ENCODE measurements at regions not wholly inside any gene's neighbourhood (a gene's known extent, or its start where the extent isn't known, plus 50 kb on each side); places are given as distances from the start of the nearest gene placed in this dataset.

DNA sequence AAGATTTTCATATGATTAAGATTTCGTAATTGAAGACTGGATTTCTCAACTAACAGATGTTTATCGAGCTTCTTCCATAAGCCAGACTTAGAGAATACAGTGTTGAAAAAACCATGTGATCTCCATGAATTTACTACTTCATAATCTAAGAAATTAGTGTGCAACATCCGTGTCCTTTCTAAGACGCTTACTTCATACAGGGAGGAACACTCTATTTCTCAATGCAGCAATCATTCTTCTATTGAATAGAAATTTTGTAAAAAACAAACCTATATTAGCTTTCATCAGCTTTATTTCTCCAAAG, 946.3 kb downstream of the KCNJ2 start:
- H3F3A ChIP-seq (ENCODE audit: low read length, unreplicated experiment): no peaks in the 10 kb centered on the region
- no peak overlapping the region for H3K4me3 ChIP-seq (ENCODE audit: low read length)
- CTCF ChIA-PET: interaction anchor here (0.7 kb wide), 1 partner anchor 349 kb away, joined by 3 read pairs; no protein-coding TSS in a partner anchor
- no peak overlapping the region for H3K27ac ChIP-seq (ENCODE audit: low read length)
- H3K4me1 ChIP-seq (ENCODE audit: insufficient read depth, low read length): peaks cover 14% of the 10 kb centered on the region; the same call in 1 of the 2 replicates
- H3K9me2 ChIP-seq (replicated peaks; ENCODE audit: low read length): no peaks in the 10 kb centered on the region
- no TSS peak for BruUV-seq (replicated peaks)
- no peak for ATAC-seq
- H3K27me3 ChIP-seq (ENCODE audit: low read length): no peaks in the 10 kb centered on the region
- POLR2A ChIA-PET (ENCODE audit: unreplicated experiment): no interaction called here
- no peaks in the 10 kb centered on the region for H3K9me3 ChIP-seq (ENCODE audit: low read length)
- H3K36me3 ChIP-seq (ENCODE audit: low read depth, low read length): no peaks in the 10 kb centered on the region
- no peak for DNase-seq
- H4K20me1 ChIP-seq (ENCODE audit: low read length): no peaks in the 10 kb centered on the region
- no peak overlapping the region for H3K4me2 ChIP-seq (ENCODE audit: low read length)
- H2AFZ ChIP-seq (ENCODE audit: low read length): no peak overlapping the region
- intact Hi-C loops (cut with micrococcal nuclease): loop anchor here (5.0 to 10.0 kb wide), 5 partner anchors 319 to 809 kb away; no protein-coding TSS in a partner anchor
- no peaks in the 10 kb centered on the region for H3K79me2 ChIP-seq (ENCODE audit: low read length)
- H3K9ac ChIP-seq (ENCODE audit: low read length): no peak overlapping the region
- TF ChIP-seq EZH2phosphoT487 (IDR thresholded peaks at IDR 0.05; ENCODE audit: borderline replicate concordance, low read length) (no peak), EZH2 (IDR thresholded peaks at IDR 0.05; ENCODE audit: low read length, unreplicated experiment) (no peak)
- TF ChIP-seq, protein P1, sequence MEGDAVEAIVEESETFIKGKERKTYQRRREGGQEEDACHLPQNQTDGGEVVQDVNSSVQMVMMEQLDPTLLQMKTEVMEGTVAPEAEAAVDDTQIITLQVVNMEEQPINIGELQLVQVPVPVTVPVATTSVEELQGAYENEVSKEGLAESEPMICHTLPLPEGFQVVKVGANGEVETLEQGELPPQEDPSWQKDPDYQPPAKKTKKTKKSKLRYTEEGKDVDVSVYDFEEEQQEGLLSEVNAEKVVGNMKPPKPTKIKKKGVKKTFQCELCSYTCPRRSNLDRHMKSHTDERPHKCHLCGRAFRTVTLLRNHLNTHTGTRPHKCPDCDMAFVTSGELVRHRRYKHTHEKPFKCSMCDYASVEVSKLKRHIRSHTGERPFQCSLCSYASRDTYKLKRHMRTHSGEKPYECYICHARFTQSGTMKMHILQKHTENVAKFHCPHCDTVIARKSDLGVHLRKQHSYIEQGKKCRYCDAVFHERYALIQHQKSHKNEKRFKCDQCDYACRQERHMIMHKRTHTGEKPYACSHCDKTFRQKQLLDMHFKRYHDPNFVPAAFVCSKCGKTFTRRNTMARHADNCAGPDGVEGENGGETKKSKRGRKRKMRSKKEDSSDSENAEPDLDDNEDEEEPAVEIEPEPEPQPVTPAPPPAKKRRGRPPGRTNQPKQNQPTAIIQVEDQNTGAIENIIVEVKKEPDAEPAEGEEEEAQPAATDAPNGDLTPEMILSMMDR (conservative IDR thresholded peaks at IDR 0.05; ENCODE audit: low read depth, low read length): no peak

DNA sequence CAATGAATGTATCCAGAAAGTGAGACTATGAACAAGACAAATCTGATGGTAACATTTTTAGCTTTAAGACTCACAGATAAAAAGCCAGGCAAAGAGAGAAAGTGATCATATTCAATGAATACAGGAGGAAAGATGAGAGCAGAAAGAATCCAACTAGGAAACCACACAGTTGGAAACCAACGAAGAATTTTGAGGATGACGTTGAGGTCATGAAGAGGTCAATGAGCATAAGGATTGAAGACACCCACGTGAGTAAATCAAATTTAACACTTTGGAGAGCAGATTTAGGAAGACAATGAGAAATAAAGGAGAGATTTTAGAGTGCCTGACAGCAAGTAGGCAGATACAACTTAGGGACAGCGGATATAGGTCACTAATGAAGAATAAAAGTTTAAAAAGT, 948.1 kb downstream of the KCNJ2 start:
- CTCF ChIA-PET: interaction anchor here (0.6 to 1.5 kb wide), 4 partner anchors 350 to 1270 kb away, joined by 4 to 9 read pairs (median 6); no protein-coding TSS in a partner anchor
- no peak for TF ChIP-seq EZH2phosphoT487 (IDR thresholded peaks at IDR 0.05; ENCODE audit: borderline replicate concordance, low read length)
- TF ChIP-seq EZH2 (IDR thresholded peaks at IDR 0.05; ENCODE audit: low read length, unreplicated experiment): no peak
- TF ChIP-seq, protein P1 (conservative IDR thresholded peaks at IDR 0.05; ENCODE audit: low read depth, low read length): no peak

DNA sequence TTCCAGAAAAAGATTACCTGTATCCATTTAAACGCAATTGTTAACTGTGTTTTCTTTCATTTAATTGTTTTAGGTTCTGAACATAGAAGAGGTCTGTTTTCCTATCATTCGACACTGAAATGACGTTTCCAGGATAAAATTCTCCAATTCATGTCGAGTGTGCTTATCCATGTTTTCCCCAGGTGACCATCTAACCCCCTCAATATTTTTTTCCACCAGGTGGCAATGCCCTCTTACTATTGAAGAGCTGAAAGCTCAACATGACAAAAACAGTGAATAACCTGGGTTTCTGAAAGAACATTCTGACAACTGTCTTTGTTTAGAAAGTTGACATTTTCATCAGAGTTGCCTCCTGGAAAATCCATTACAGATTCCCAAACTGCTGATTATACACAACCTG, 948.7 kb downstream of the KCNJ2 start:
- Histone ChIP-seq H3K9ac (ENCODE audit: low read length) (no peak overlapping the region), H3K4me2 (ENCODE audit: low read length) (no peak overlapping the region), H3K4me1 (ENCODE audit: insufficient read depth, low read length) (peaks cover 3% of the 10 kb centered on the region; the same call in 1 of the 2 replicates), H3K4me3 (ENCODE audit: low read length) (no peak overlapping the region), H3K9me3 (ENCODE audit: low read length) (no peaks in the 10 kb centered on the region), H3K27me3 (ENCODE audit: low read length) (no peaks in the 10 kb centered on the region), H2AFZ (ENCODE audit: low read length) (peak overlapping the region; percentile 24), H3K79me2 (ENCODE audit: low read length) (no peaks in the 10 kb centered on the region), H3K27ac (ENCODE audit: low read length) (no peak overlapping the region), H4K20me1 (ENCODE audit: low read length) (no peaks in the 10 kb centered on the region), H3K9me2 (replicated peaks; ENCODE audit: low read length) (no peaks in the 10 kb centered on the region), H3K36me3 (ENCODE audit: low read depth, low read length) (no peaks in the 10 kb centered on the region), H3F3A (ENCODE audit: low read length, unreplicated experiment) (no peaks in the 10 kb centered on the region)
- intact Hi-C loops (cut with micrococcal nuclease): loop anchor here (1.0 to 10.0 kb wide), 11 partner anchors 119 to 1422 kb away; no protein-coding TSS in a partner anchor
- ChIA-PET POLR2A (ENCODE audit: unreplicated experiment) (no interaction called here), CTCF (interaction anchor here (0.6 to 1.5 kb wide), 5 partner anchors 349 to 1270 kb away, joined by 4 to 9 read pairs (median 6); no protein-coding TSS in a partner anchor)
- ATAC-seq (peak; percentile 58; the same call in 1 of the 2 replicates), DNase-seq (peak; percentile 89)
- TF ChIP-seq EZH2 (IDR thresholded peaks at IDR 0.05; ENCODE audit: low read length, unreplicated experiment) (no peak), EZH2phosphoT487 (IDR thresholded peaks at IDR 0.05; ENCODE audit: borderline replicate concordance, low read length) (no peak)
- TF ChIP-seq, protein P1 (conservative IDR thresholded peaks at IDR 0.05; ENCODE audit: low read depth, low read length): peak; percentile 96
- no TSS peak for BruUV-seq (replicated peaks)

More for the DNA sequence above, 948.1 kb downstream of the KCNJ2 start:
- Histone ChIP-seq H3K36me3 (ENCODE audit: low read depth, low read length) (no peaks in the 10 kb centered on the region), H3K9me2 (replicated peaks; ENCODE audit: low read length) (no peaks in the 10 kb centered on the region), H4K20me1 (ENCODE audit: low read length) (no peaks in the 10 kb centered on the region), H3K9ac (ENCODE audit: low read length) (no peak overlapping the region), H3K9me3 (ENCODE audit: low read length) (no peaks in the 10 kb centered on the region), H3K27ac (ENCODE audit: low read length) (no peak overlapping the region), H3K27me3 (ENCODE audit: low read length) (no peaks in the 10 kb centered on the region), H2AFZ (ENCODE audit: low read length) (no peak overlapping the region; the same call in 1 of the 2 replicates), H3K4me2 (ENCODE audit: low read length) (no peak overlapping the region), H3K79me2 (ENCODE audit: low read length) (no peaks in the 10 kb centered on the region), H3F3A (ENCODE audit: low read length, unreplicated experiment) (no peaks in the 10 kb centered on the region), H3K4me3 (ENCODE audit: low read length) (no peak overlapping the region), H3K4me1 (ENCODE audit: insufficient read depth, low read length) (peaks cover 3% of the 10 kb centered on the region; the same call in 1 of the 2 replicates)
- no TSS peak for BruUV-seq (replicated peaks)
- ATAC-seq (no peak), DNase-seq (no peak)
- intact Hi-C loops (cut with micrococcal nuclease): loop anchor here (5.0 to 10.0 kb wide), 5 partner anchors 317 to 807 kb away; no protein-coding TSS in a partner anchor
- POLR2A ChIA-PET (ENCODE audit: unreplicated experiment): no interaction called here
